ENCODE measurements at regions not wholly inside any gene's neighbourhood (a gene's known extent, or its start where the extent isn't known, plus 50 kb on each side); places are given as distances from the start of the nearest gene placed in this dataset.

DNA sequence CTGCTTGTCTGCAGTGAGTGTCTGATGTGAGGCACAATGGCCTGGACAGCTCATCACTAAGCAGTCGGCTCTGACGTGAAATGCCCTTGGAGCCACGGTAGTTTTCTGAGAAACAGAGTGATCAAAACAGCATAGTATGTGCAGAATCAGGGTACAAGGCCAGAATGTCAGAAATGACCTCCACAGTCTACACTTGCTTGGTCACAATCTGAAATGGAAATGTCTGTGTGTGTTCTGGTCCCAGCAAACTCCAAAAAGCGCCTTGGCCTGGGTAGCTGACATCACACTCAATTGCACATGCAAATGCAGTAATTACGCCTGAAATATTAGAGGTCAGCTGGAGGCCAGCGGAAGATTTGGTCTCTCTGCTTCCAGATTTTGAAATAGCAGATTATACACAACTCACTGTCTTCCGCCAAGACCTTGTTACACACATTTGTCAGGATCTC lies 95.4 kb downstream of the CTAGE1 start:
- in situ Hi-C loops (cut with HindIII; ENCODE audit: low pct_unique_long_range_greater_than_20kb, low sequenced_read_pairs), result no loop called here
- no peak for DNase-seq (ENCODE audit: low read depth in 1 of 2, low spot score in 1 of 2)
- no peak for TF ChIP-seq JUND (IDR thresholded peaks at IDR 0.05; ENCODE audit: low read depth)

GRCh38 chr18:22320771-22321170 lies 96.9 kb downstream of the CTAGE1 start:
- TF ChIP-seq JUND (IDR thresholded peaks at IDR 0.05; ENCODE audit: low read depth), result no peak
- no peak for DNase-seq (ENCODE audit: low read depth in 1 of 2, low spot score in 1 of 2)
- in situ Hi-C loops (cut with HindIII; ENCODE audit: low pct_unique_long_range_greater_than_20kb, low sequenced_read_pairs), result no loop called here

DNA sequence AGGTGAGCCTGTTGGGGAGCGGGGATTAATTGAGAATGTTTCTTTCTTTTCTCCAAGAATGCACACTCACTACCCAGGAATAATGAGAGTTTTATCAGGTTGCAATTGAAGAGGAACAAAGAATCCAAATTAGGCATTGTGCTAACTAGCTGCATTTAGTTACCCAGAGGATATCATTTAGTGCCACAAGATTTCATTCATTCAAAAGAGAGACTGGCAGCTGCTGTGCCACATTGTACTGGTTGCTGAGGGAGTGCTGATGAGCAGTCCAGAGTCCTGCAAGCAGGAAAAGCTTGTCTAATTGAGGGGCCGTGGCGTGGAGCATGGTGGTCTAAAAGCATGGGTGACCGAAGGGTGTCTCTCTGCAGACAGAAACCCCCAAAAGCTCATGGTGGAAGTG lies 97.6 kb downstream of the CTAGE1 start:
- in situ Hi-C loops (cut with HindIII; ENCODE audit: low pct_unique_long_range_greater_than_20kb, low sequenced_read_pairs), result no loop called here
- DNase-seq (ENCODE audit: low read depth in 1 of 2, low spot score in 1 of 2), result no peak
- TF ChIP-seq JUND (IDR thresholded peaks at IDR 0.05; ENCODE audit: low read depth), result no peak

- in situ Hi-C loops (cut with HindIII; ENCODE audit: low pct_unique_long_range_greater_than_20kb, low sequenced_read_pairs), result no loop called here
- DNase-seq (ENCODE audit: low read depth in 1 of 2, low spot score in 1 of 2), result no peak
- TF ChIP-seq JUND (IDR thresholded peaks at IDR 0.05; ENCODE audit: low read depth), result no peak
These were observed 98.8 kb downstream of the CTAGE1 start for GRCh38 chr18:22318745-22319407.

- in situ Hi-C loops (cut with HindIII; ENCODE audit: low pct_unique_long_range_greater_than_20kb, low sequenced_read_pairs), result no loop called here
- no peak for DNase-seq (ENCODE audit: low read depth in 1 of 2, low spot score in 1 of 2)
- no peak for TF ChIP-seq JUND (IDR thresholded peaks at IDR 0.05; ENCODE audit: low read depth)
These were observed 103.3 kb downstream of the CTAGE1 start for GRCh38 chr18:22314420-22314819.

- TF ChIP-seq JUND (IDR thresholded peaks at IDR 0.05; ENCODE audit: low read depth), result no peak
- no peak for DNase-seq (ENCODE audit: low read depth in 1 of 2, low spot score in 1 of 2)
- in situ Hi-C loops (cut with HindIII; ENCODE audit: low pct_unique_long_range_greater_than_20kb, low sequenced_read_pairs), result no loop called here
These were observed 103.7 kb downstream of the CTAGE1 start for GRCh38 chr18:22314001-22314400.

DNA sequence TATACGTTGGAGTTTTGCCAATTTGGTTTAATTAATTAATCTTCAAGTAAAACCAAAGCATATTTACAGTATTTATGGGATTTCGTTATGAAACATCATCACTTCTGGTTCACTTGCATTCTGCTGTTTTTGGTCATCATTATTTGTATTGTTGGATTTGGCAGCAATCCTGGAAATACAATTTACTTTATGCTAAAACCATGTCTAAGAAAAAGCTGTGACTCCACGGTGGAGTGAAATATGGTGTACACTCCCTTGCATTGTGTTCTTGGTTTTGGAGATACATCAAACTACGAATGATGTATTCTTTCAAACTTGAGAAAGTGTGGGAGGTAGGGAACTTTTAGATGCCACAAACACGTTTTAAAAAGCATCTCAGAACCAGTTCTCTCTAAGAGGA lies 106.4 kb downstream of the CTAGE1 start:
- no peak for TF ChIP-seq JUND (IDR thresholded peaks at IDR 0.05; ENCODE audit: low read depth)
- in situ Hi-C loops (cut with HindIII; ENCODE audit: low pct_unique_long_range_greater_than_20kb, low sequenced_read_pairs), result no loop called here
- no peak for DNase-seq (ENCODE audit: low read depth in 1 of 2, low spot score in 1 of 2)

DNA sequence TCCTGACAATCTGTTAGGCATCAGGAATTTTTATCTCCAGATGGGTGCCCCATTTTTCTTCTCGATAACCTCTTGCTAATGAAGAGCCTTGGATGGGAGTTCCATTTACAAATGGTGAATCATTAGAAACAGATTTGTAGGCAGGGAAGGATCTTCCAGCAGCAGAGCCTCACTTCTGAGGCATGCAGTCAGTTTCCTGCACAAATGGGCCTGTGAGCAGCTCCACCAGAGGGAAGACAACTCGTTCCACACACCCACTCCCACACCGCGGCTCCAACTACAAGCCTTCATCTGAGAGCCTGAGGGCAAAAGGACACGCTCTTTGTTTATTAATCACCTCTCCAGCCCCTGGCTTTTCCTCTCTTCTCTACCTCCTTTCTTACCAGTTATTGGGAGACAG lies 108.5 kb downstream of the CTAGE1 start:
- TF ChIP-seq JUND (IDR thresholded peaks at IDR 0.05; ENCODE audit: low read depth), result no peak
- DNase-seq (ENCODE audit: low read depth in 1 of 2, low spot score in 1 of 2), result no peak
- in situ Hi-C loops (cut with HindIII; ENCODE audit: low pct_unique_long_range_greater_than_20kb, low sequenced_read_pairs), result no loop called here

- DNase-seq (ENCODE audit: low read depth in 1 of 2, low spot score in 1 of 2), result no peak
- in situ Hi-C loops (cut with HindIII; ENCODE audit: low pct_unique_long_range_greater_than_20kb, low sequenced_read_pairs), result no loop called here
- TF ChIP-seq JUND (IDR thresholded peaks at IDR 0.05; ENCODE audit: low read depth), result no peak
These were observed 110.2 kb downstream of the CTAGE1 start for GRCh38 chr18:22307528-22307927.

DNA sequence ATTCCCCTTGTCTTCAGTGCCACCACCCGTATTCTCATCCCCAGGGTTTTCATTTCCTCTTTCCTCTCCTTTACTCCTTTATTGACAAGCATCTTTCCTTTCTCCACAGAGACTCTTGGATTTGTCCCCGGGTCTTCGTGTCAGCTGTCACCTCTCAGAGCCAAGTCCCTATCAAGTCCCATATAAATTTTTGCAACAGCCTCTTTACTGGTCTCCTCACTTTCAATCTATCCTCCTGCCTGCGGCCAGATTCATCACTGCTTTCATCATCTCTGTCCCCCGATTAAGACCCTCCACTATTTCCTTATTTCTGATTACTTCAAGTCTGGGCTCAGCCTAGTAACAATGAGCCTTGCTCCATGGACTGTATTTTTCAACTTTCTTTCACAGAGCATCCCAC lies 113.8 kb downstream of the CTAGE1 start:
- no peak for TF ChIP-seq JUND (IDR thresholded peaks at IDR 0.05; ENCODE audit: low read depth)
- in situ Hi-C loops (cut with HindIII; ENCODE audit: low pct_unique_long_range_greater_than_20kb, low sequenced_read_pairs), result no loop called here
- no peak for DNase-seq (ENCODE audit: low read depth in 1 of 2, low spot score in 1 of 2)

DNA sequence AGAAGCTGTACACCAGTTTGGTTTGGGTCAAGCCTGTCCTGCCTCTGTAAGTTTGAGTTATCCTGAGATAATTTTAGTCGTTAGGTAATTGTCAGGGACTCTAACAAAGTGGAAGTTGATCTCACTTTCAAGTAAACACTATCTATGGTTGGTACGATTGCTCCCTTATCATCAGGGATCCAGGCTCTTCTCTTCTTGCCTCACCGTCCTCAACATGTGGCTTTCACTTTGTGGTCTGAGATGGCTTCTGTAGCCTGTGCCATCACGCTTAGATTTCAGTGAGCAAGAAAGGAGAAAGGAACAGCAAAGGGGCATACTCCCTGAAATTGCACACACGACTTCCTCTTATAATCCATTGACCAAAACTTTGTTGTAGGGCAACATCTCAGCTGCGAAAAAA lies 115.6 kb downstream of the CTAGE1 start:
- no peak for TF ChIP-seq JUND (IDR thresholded peaks at IDR 0.05; ENCODE audit: low read depth)
- in situ Hi-C loops (cut with HindIII; ENCODE audit: low pct_unique_long_range_greater_than_20kb, low sequenced_read_pairs), result no loop called here
- DNase-seq (ENCODE audit: low read depth in 1 of 2, low spot score in 1 of 2), result no peak

DNA sequence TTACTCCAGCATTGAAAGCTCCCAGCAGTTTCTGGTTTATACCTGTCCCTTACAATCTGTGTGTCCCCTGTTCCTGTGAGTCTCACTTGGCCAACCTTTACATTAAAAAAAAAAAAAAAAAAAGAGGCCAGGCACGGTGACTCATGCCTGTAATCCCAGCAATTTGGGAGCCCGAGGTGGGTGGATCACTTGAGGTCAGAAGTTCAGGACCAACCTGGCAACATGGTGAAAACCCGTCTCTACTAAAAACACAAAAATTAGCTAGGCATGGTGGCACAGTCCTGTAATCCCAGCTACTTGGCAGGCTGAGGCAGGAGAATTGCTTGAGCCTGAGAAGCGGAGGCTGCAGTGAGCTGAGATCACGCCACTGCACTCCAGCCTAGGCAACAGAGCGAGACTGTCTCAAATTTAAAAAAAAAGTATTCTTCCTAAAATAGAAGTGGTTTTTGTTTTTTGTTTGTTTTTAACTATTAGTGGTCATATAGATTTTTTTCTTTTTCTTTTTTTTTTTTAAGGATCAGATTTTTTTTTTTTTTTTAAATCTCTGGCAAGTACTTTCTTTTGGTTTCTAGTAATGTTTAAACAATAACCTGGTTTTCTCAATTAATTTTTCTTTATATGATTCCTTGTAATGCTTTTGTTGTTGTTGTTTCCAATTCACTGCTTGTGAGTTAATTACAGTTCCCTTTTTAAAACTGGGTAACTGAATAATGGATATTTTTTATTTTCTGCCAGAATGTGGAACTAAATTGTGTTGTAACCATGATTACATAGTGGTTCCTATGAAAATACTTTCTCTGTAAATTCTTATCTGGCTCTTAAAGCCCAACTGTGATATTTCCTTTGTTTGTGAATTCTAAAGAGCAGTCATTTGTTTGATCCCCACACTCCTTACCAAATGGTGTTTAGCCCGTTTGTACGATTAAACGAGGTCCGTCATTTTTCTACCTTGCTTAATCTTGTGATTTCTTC lies 116.8 kb downstream of the CTAGE1 start:
- no peak for DNase-seq (ENCODE audit: low read depth in 1 of 2, low spot score in 1 of 2)
- TF ChIP-seq JUND (IDR thresholded peaks at IDR 0.05; ENCODE audit: low read depth), result no peak
- in situ Hi-C loops (cut with HindIII; ENCODE audit: low pct_unique_long_range_greater_than_20kb, low sequenced_read_pairs), result no loop called here

GRCh38 chr18:22297008-22297407 lies 120.7 kb downstream of the CTAGE1 start:
- no peak for TF ChIP-seq JUND (IDR thresholded peaks at IDR 0.05; ENCODE audit: low read depth)
- in situ Hi-C loops (cut with HindIII; ENCODE audit: low pct_unique_long_range_greater_than_20kb, low sequenced_read_pairs), result no loop called here
- no peak for DNase-seq (ENCODE audit: low read depth in 1 of 2, low spot score in 1 of 2)
